ENCODE measurements at regions not wholly inside any gene's neighbourhood (a gene's known extent, or its start where the extent isn't known, plus 50 kb on each side); places are given as distances from the start of the nearest gene placed in this dataset.

- TF ChIP-seq MEF2B (IDR thresholded peaks at IDR 0.05; ENCODE audit: partially characterized antibody, poor library complexity, severe bottlenecking) (no peak), MYB (IDR thresholded peaks at IDR 0.05; ENCODE audit: borderline replicate concordance, low read depth, low read length) (no peak)
Measured at GRCh38 chr15:93491291-93491690, 402.3 kb upstream of the RGMA start (continued).

- no peaks in the 10 kb centered on the region for H3K27me3 ChIP-seq (replicated peaks in 1 of 2; ENCODE audit: control insufficient read depth in 2 of 2, insufficient read depth in 2 of 2, low read length in 1 of 2)
- TF ChIP-seq TCF3 (IDR thresholded peaks at IDR 0.05; ENCODE audit: borderline replicate concordance, insufficient read depth, low read depth, low read length) (no peak), ZNF24 (IDR thresholded peaks at IDR 0.05) (no peak), RELA (IDR thresholded peaks at IDR 0.05; ENCODE audit: borderline replicate concordance, partially characterized antibody) (no peak), GABPA (IDR thresholded peaks at IDR 0.05; ENCODE audit: low read depth) (no peak), ZBTB40 (IDR thresholded peaks at IDR 0.05; ENCODE audit: borderline replicate concordance) (no peak), PAX8 (IDR thresholded peaks at IDR 0.05) (no peak), RAD51 (IDR thresholded peaks at IDR 0.05) (no peak), NFXL1 (IDR thresholded peaks at IDR 0.05; ENCODE audit: borderline replicate concordance) (no peak), ZNF687 (IDR thresholded peaks at IDR 0.05) (no peak), RBBP5 (conservative IDR thresholded peaks at IDR 0.05) (no peak), ZSCAN29 (IDR thresholded peaks at IDR 0.05) (no peak), MEF2B (IDR thresholded peaks at IDR 0.05; ENCODE audit: partially characterized antibody, poor library complexity, severe bottlenecking) (no peak)
- SMC1A ChIA-PET (ENCODE audit: uncharacterized antibody, unreplicated experiment), result interaction anchor here (1.0 kb wide), 1 partner anchor 30 kb away, joined by 4 read pairs; no protein-coding TSS in a partner anchor
- BruUV-seq (replicated peaks), result no TSS peak
- in situ Hi-C loops (cut with MboI) (no loop called here), intact Hi-C loops (cut with micrococcal nuclease; ENCODE audit: unreplicated experiment) (no loop called here)
- no peak overlapping the region for H3K4me3 ChIP-seq
- no peak overlapping the region for H3K4me2 ChIP-seq (ENCODE audit: control insufficient read depth, insufficient read depth)
- ATAC-seq, result no peak
- H3K36me3 ChIP-seq (ENCODE audit: control insufficient read depth in 2 of 2, insufficient read depth in 2 of 2, low read length in 1 of 2), result no peaks in the 10 kb centered on the region
- no peak overlapping the region for H3K27ac ChIP-seq (ENCODE audit: control insufficient read depth, insufficient read depth)
- H3K9ac ChIP-seq (ENCODE audit: control insufficient read depth, insufficient read depth, low read length), result no peak overlapping the region
- CTCF ChIA-PET, result no interaction called here
- no peak for FAIRE-seq
- H4K20me1 ChIP-seq (ENCODE audit: control insufficient read depth, insufficient read depth), result no peaks in the 10 kb centered on the region
- RAD21 ChIA-PET (ENCODE audit: unreplicated experiment), result no interaction called here
- under 1% methylated on average over 5 of the region's 5 CpGs for WGBS (ENCODE audit: insufficient coverage, insufficient replicate concordance, low lambda C conversion rate, missing lambda C conversion rate)
- H2AFZ ChIP-seq (ENCODE audit: control insufficient read depth, low read depth, low read length), result no peak overlapping the region
- H3K79me2 ChIP-seq (ENCODE audit: control insufficient read depth, insufficient read depth, low read length), result no peaks in the 10 kb centered on the region
- H3K4me1 ChIP-seq (ENCODE audit: control insufficient read depth, insufficient read depth, low read length), result no peaks in the 10 kb centered on the region
- DNase-seq (ENCODE audit: low read depth, low spot score), result no peak
- no peaks in the 10 kb centered on the region for H3K9me3 ChIP-seq (replicated peaks; ENCODE audit: control insufficient read depth, insufficient read depth, low read length)
- POLR2A ChIA-PET, result no interaction called here
Measured at GRCh38 chr15:93488296-93488713, 399.3 kb upstream of the RGMA start.

Data from GM12878 (cell line).